H1 (cell line): ENCODE measurements at regions not wholly inside any gene's neighbourhood (a gene's known extent, or its start where the extent isn't known, plus 50 kb on each side); places are given as distances from the start of the nearest gene placed in this dataset.

Experiments
- CTCF ChIA-PET: fragments of 300-600 bp; sonication (Branson Sonifier 250); formaldehyde crosslinking; loops from one replicate; lab custom pipeline; 2021; ENCODE audit not compliant: partially characterized antibody; lab: Charles Lee
- POLR2A ChIA-PET: fragments of 300-600 bp; sonication (Branson Sonifier 250); formaldehyde crosslinking; loops from one replicate; lab custom pipeline; 2021; ENCODE audit warnings: inconsistent platforms; ENCODE audit not compliant: partially characterized antibody; lab: Charles Lee
- DNase-seq, 2 experiments: peaks; one replicate each; pipeline versions ENCODE4 v3.0.0 to v3.0.0-alpha.2; 2010 to 2022; ENCODE audit warnings: low spot score in 2 of 2, low read depth in 1 of 2, mixed read lengths in 1 of 2
- FAIRE-seq: peaks from 2 replicates; lab custom pipeline; 2011; peaks lifted over from hg19 to GRCh38; lab: Jason Lieb, UNC
- H2AFZ ChIP-seq: 2 replicates; pipeline ENCODE4 v1.8.1; 2012; ENCODE audit warnings: low read length, inconsistent platforms
- H2AK5ac ChIP-seq: 2 replicates; pipeline ENCODE4 v1.6.1; 2013; ENCODE audit warnings: low read depth, low read length
- H2BK120ac ChIP-seq: replicated peaks from 2 replicates; pipeline ENCODE3; 2013; ENCODE audit warnings: low read depth, low read length, inconsistent platforms
- H2BK12ac ChIP-seq: 2 replicates; pipeline ENCODE4 v1.6.1; 2013; ENCODE audit warnings: low read depth, low read length
- H2BK15ac ChIP-seq: 2 replicates; pipeline ENCODE4 v1.6.1; 2013; ENCODE audit warnings: low read length
- H2BK20ac ChIP-seq: 2 replicates; pipeline ENCODE4 v1.6.1; 2013; ENCODE audit warnings: low read length
- H2BK5ac ChIP-seq: 2 replicates; pipeline ENCODE4 v1.6.1; 2013; ENCODE audit warnings: low read depth, low read length
- H3K14ac ChIP-seq: 2 replicates; pipeline ENCODE4 v1.6.1; 2013; ENCODE audit warnings: inconsistent platforms; ENCODE audit not compliant: insufficient read length
- H3K18ac ChIP-seq: 2 replicates; pipeline ENCODE4 v1.6.1; 2013; ENCODE audit warnings: low read length; ENCODE audit errors: extremely low read depth
- H3K23ac ChIP-seq: 2 replicates; pipeline ENCODE4 v1.6.1; 2013; ENCODE audit warnings: inconsistent platforms; ENCODE audit not compliant: insufficient read length
- H3K23me2 ChIP-seq: 2 replicates; pipeline ENCODE4 v1.6.1; 2013; ENCODE audit warnings: low read depth, low read length
- H3K27ac ChIP-seq: 2 replicates; pipeline ENCODE4 v1.6.1; 2011; ENCODE audit warnings: low read depth, low read length, inconsistent platforms
- H3K27me3 ChIP-seq, 4 experiments: replicated peaks in 1 of 4; 1 replicate in 1 of 4; 2 replicates in 3 of 4; pipeline versions ENCODE4 v1.6.1 to v1.8.1; 2011 to 2013; ENCODE audit warnings: low read length in 3 of 4, mild to moderate bottlenecking in 3 of 4, inconsistent platforms in 2 of 4, mixed read lengths in 2 of 4, moderate library complexity in 1 of 4; ENCODE audit not compliant: control insufficient read depth in 3 of 4, insufficient read depth in 3 of 4; ENCODE audit errors: extremely low read depth in 1 of 4
- H3K36me3 ChIP-seq, 4 experiments: 2 replicates each; pipeline versions ENCODE4 v1.6.1 to v1.8.1; 2011 to 2013; ENCODE audit warnings: mild to moderate bottlenecking in 4 of 4, low read length in 3 of 4, moderate library complexity in 2 of 4, control low read depth in 1 of 4, inconsistent platforms in 1 of 4; ENCODE audit not compliant: insufficient read depth in 4 of 4, control insufficient read depth in 2 of 4
- H3K4ac ChIP-seq: replicated peaks from 2 replicates; pipeline ENCODE3; 2013; ENCODE audit warnings: low read length, low read depth, mixed read lengths, inconsistent platforms; ENCODE audit not compliant: insufficient read length
- H3K4me1 ChIP-seq, 4 experiments: replicated peaks in 1 of 4; 1 replicate in 1 of 4; 2 replicates in 3 of 4; pipeline versions ENCODE4 v1.6.1 to v1.8.1; 2011 to 2013; ENCODE audit warnings: low read length in 3 of 4, inconsistent platforms in 2 of 4, mixed read lengths in 1 of 4; ENCODE audit not compliant: insufficient read depth in 4 of 4, control insufficient read depth in 3 of 4
- H3K4me2 ChIP-seq, 2 experiments: 2 replicates each; pipeline versions ENCODE4 v1.6.1 to v1.8.1; 2011 to 2013; ENCODE audit warnings: low read depth in 2 of 2, low read length in 2 of 2, control low read depth in 1 of 2, inconsistent platforms in 1 of 2, mild to moderate bottlenecking in 1 of 2; ENCODE audit not compliant: insufficient read depth in 1 of 2
- H3K4me3 ChIP-seq, 4 experiments: fragments of 200-600, 300-600 bp in 1 of 4; sonication (generic), shearing (Covaris generic), sonication (Bioruptor Twin) in 1 of 4; 2 replicates each; pipeline versions ENCODE4 v1.5.1 to v1.8.1; 2011 to 2016; ENCODE audit warnings: low read length in 4 of 4, low read depth in 3 of 4, control low read depth in 2 of 4, inconsistent platforms in 2 of 4, mild to moderate bottlenecking in 2 of 4, mixed read lengths in 1 of 4, moderate library complexity in 1 of 4; ENCODE audit not compliant: insufficient read depth in 2 of 4; ENCODE audit errors: extremely low read depth in 1 of 4
- H3K56ac ChIP-seq: replicated peaks from 2 replicates; pipeline ENCODE3; 2013; ENCODE audit warnings: low read depth, mild to moderate bottlenecking, mixed read lengths, low read length, inconsistent platforms; ENCODE audit not compliant: insufficient read length
- H3K79me1 ChIP-seq: 2 replicates; pipeline ENCODE4 v1.6.1; 2013; ENCODE audit warnings: low read depth, low read length, control low read depth
- H3K79me2 ChIP-seq, 2 experiments: 2 replicates each; pipeline versions ENCODE4 v1.6.1 to v1.8.1; 2012 to 2013; ENCODE audit warnings: low read length in 2 of 2, mild to moderate bottlenecking in 2 of 2, inconsistent platforms in 1 of 2; ENCODE audit not compliant: insufficient read depth in 2 of 2, control insufficient read depth in 1 of 2
- H3K9ac ChIP-seq, 4 experiments: replicated peaks in 1 of 4; 1 replicate in 1 of 4; 2 replicates in 3 of 4; pipeline versions ENCODE4 v1.6.1 to v1.8.1; 2011 to 2013; ENCODE audit warnings: low read depth in 3 of 4, low read length in 3 of 4, control low read depth in 2 of 4, mild to moderate bottlenecking in 2 of 4, moderate library complexity in 2 of 4, inconsistent platforms in 1 of 4; ENCODE audit errors: extremely low read depth in 1 of 4
- H3K9me3 ChIP-seq, 2 experiments: 2 replicates each; pipeline versions ENCODE4 v1.6.1 to v1.8.1; 2012 to 2013; ENCODE audit warnings: mild to moderate bottlenecking in 2 of 2, moderate library complexity in 2 of 2, control low read depth in 1 of 2, inconsistent platforms in 1 of 2, low read depth in 1 of 2, low read length in 1 of 2, mixed read lengths in 1 of 2; ENCODE audit not compliant: insufficient read depth in 2 of 2
- H4K20me1 ChIP-seq, 2 experiments: replicated peaks in 1 of 2; 2 replicates each; pipeline versions ENCODE3 to v1.8.1; 2011 to 2013; ENCODE audit warnings: inconsistent platforms in 2 of 2, low read length in 2 of 2, mild to moderate bottlenecking in 1 of 2; ENCODE audit not compliant: insufficient read depth in 2 of 2, control insufficient read depth in 1 of 2
- H4K5ac ChIP-seq: 2 replicates; pipeline ENCODE4 v1.6.1; 2013; ENCODE audit warnings: low read length, low read depth, mixed read lengths, inconsistent platforms; ENCODE audit not compliant: insufficient read length
- H4K8ac ChIP-seq: 2 replicates; pipeline ENCODE4 v1.8.0; 2013; ENCODE audit warnings: mild to moderate bottlenecking, moderate library complexity, low read length, inconsistent platforms; ENCODE audit not compliant: insufficient read depth; ENCODE audit errors: extremely low read depth
- H4K91ac ChIP-seq: replicated peaks from 2 replicates; pipeline ENCODE3; 2013; ENCODE audit warnings: low read length, mixed read lengths, inconsistent platforms; ENCODE audit not compliant: insufficient read length
- CBX5 ChIP-seq: fragments of 300-800, 300-1000 bp; sonication (generic); IDR thresholded peaks from 2 replicates; pipeline ENCODE4 v1.7.1; 2016; ENCODE audit warnings: antibody characterized with exemption, low read length, low read depth
- CHD1 ChIP-seq: IDR thresholded peaks from 2 replicates; pipeline ENCODE4 v1.6.1; 2012; ENCODE audit warnings: low read depth, low read length, improper control_type of control experiment
- CHD2 ChIP-seq: IDR thresholded peaks from 2 replicates; pipeline ENCODE4 v1.6.1; 2012; ENCODE audit warnings: low read length, improper control_type of control experiment
- EGR1 ChIP-seq: IDR thresholded peaks from 2 replicates; pipeline ENCODE4 v1.6.1; 2011; ENCODE audit warnings: low read depth, low read length, borderline replicate concordance
- EP300 ChIP-seq, 2 experiments: IDR thresholded peaks; 1 replicate in 1 of 2; 2 replicates in 1 of 2; pipeline ENCODE4 v1.6.1; 2011 to 2012; ENCODE audit warnings: low read depth in 2 of 2, low read length in 2 of 2, mild to moderate bottlenecking in 2 of 2, borderline replicate concordance in 1 of 2, inconsistent platforms in 1 of 2, moderate library complexity in 1 of 2
- GABPA ChIP-seq: IDR thresholded peaks from 2 replicates; pipeline ENCODE4 v1.6.1; 2011; ENCODE audit warnings: mild to moderate bottlenecking, low read length, moderate library complexity, borderline replicate concordance; ENCODE audit not compliant: insufficient read depth
- GTF2F1 ChIP-seq: IDR thresholded peaks from 2 replicates; pipeline ENCODE4 v1.6.1; 2012; ENCODE audit warnings: low read depth, low read length, improper control_type of control experiment, borderline replicate concordance
- HDAC6 ChIP-seq: IDR thresholded peaks from one replicate; pipeline ENCODE4 v1.7.1; 2012; ENCODE audit warnings: low read depth, mild to moderate bottlenecking, inconsistent platforms, low read length, moderate library complexity
- KDM5A ChIP-seq: fragments of 200-600 bp; IDR thresholded peaks from 2 replicates; pipeline ENCODE4 v1.7.1; 2012; ENCODE audit warnings: mild to moderate bottlenecking, low read length, inconsistent platforms, mixed read lengths
- RAD21 ChIP-seq, 2 experiments: IDR thresholded peaks in 1 of 2; conservative IDR thresholded peaks in 1 of 2; 2 replicates each; pipeline ENCODE4 v1.6.1; 2011; ENCODE audit warnings: low read depth in 2 of 2, low read length in 2 of 2, improper control_type of control experiment in 1 of 2, inconsistent platforms in 1 of 2, mild to moderate bottlenecking in 1 of 2, moderate library complexity in 1 of 2
- SAP30 ChIP-seq: fragments of 300-600 bp; sonication (generic); IDR thresholded peaks from 2 replicates; pipeline ENCODE4 v1.7.1; 2012; ENCODE audit warnings: low read length, moderate library complexity, mild to moderate bottlenecking, inconsistent platforms; ENCODE audit not compliant: insufficient read depth, insufficient replicate concordance
- SIRT6 ChIP-seq: IDR thresholded peaks from one replicate; pipeline ENCODE4 v1.7.1; 2012; ENCODE audit warnings: low read length, inconsistent platforms
- SP1 ChIP-seq: IDR thresholded peaks from 2 replicates; pipeline ENCODE4 v1.6.1; 2011; ENCODE audit warnings: low read depth, low read length
- SRF ChIP-seq: IDR thresholded peaks from 2 replicates; pipeline ENCODE4 v1.6.1; 2011; ENCODE audit warnings: mild to moderate bottlenecking, low read depth, low read length, moderate library complexity
- WGBS, 2 experiments: shearing (Covaris generic) in 1 of 2; methylation state at CpG; one replicate each; pipeline versions ENCODE4 v1.1.6 to v1.1.7; 2013 to 2015; ENCODE audit warnings: low lambda C conversion rate in 2 of 2, mixed read lengths in 2 of 2, inconsistent platforms in 1 of 2, low coverage in 1 of 2, missing lambda C conversion rate in 1 of 2; ENCODE audit not compliant: insufficient replicate concordance in 2 of 2, insufficient coverage in 1 of 2, insufficient read length in 1 of 2; ENCODE audit errors: extremely low coverage in 1 of 2, missing lambda C conversion rate in 1 of 2; 5-methylcytosine and 5-hydroxymethylcytosine counted together
- TF ChIP-seq, protein P1 (sequence below): IDR thresholded peaks from 2 replicates; pipeline ENCODE4 v1.6.1; 2012; ENCODE audit warnings: inconsistent platforms

DNA sequence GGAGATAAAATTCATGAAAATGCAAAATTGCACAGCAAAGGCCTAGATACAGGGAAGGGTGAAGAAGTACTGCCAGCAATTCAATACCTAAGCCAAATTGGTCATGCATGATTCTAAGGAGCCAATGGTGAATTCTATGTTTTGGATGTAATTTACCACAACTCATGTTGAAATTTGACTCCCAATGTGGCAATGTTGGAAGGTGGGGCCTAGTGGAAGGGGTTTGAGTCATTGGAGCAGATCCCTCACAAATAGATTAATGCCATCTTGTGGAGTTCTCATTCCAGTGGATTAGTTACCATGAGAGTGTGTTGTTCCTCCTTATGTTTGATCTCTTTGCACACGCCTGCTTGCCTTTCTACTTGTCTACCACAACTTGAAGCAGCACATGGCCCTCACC is 194.0 kb upstream of the ALG10 start:
- DNase-seq (no peak), FAIRE-seq (no peak)
- Histone ChIP-seq H3K27me3 (no peaks in the 10 kb centered on the region; a peak in 1 of 7 replicates), H3K4me1 (no peaks in the 10 kb centered on the region), H3K9me3 (no peaks in the 10 kb centered on the region), H3K23ac (no peak overlapping the region), H2BK20ac (no peak overlapping the region), H4K91ac (peak overlapping the region; percentile 52), H3K14ac (no peak overlapping the region), H3K79me1 (no peaks in the 10 kb centered on the region), H3K36me3 (no peaks in the 10 kb centered on the region), H3K9ac (no peak overlapping the region), H4K8ac (no peak overlapping the region), H3K4ac (no peak overlapping the region), H3K4me2 (no peak overlapping the region), H2BK5ac (no peak overlapping the region), H2BK12ac (no peak overlapping the region), H2BK15ac (no peak overlapping the region), H4K20me1 (no peaks in the 10 kb centered on the region), H3K4me3 (no peak overlapping the region), H2AK5ac (no peak overlapping the region), H4K5ac (no peak overlapping the region), H3K27ac (no peak overlapping the region), H3K79me2 (no peaks in the 10 kb centered on the region), H2AFZ (peak overlapping the region; percentile 72; the same call in 1 of the 2 replicates), H3K23me2 (no peaks in the 10 kb centered on the region), H3K56ac (no peak overlapping the region), H2BK120ac (no peak overlapping the region), H3K18ac (no peak overlapping the region)
- ChIA-PET CTCF (interaction anchor here (0.6 kb wide), 1 partner anchor 916 kb away, joined by 3 read pairs; no protein-coding TSS in a partner anchor), POLR2A (no interaction called here)
- 71% methylated on average over 1 of the region's 1 CpG; no CpG with 5 or more reads in 1 of the 2 experiments for WGBS, 2 experiments
- TF ChIP-seq CBX5 (no peak), SAP30 (no peak), SRF (no peak), EGR1 (no peak), SIRT6 (no peak), KDM5A (no peak), GABPA (no peak), CHD1 (no peak), SP1 (no peak), CHD2 (no peak), GTF2F1 (no peak), RAD21 (IDR thresholded peaks at IDR 0.05 in 1 of 2, conservative IDR thresholded peaks at IDR 0.05 in 1 of 2; ENCODE audit: low read depth in 2 of 2, low read length in 2 of 2) (no peak), EP300 (IDR thresholded peaks at IDR 0.05; ENCODE audit: borderline replicate concordance in 1 of 2, low read depth in 2 of 2, low read length in 2 of 2) (no peak), HDAC6 (no peak)
- TF ChIP-seq, protein P1, sequence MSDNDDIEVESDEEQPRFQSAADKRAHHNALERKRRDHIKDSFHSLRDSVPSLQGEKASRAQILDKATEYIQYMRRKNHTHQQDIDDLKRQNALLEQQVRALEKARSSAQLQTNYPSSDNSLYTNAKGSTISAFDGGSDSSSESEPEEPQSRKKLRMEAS = no peak
